Naive thymus-derived CD4-positive, alpha-beta T cell (primary cell): ENCODE measurements at regions not wholly inside any gene's neighbourhood (a gene's known extent, or its start where the extent isn't known, plus 50 kb on each side); places are given as distances from the start of the nearest gene placed in this dataset.
"Not testable (repeated sequence)": the region's sequence is repeated elsewhere in the genome, so short reads cannot be mapped to it uniquely, and the experiment has no call there.

Experiments
- ATAC-seq: fragments of 150-1000 bp; cut with Tn5 transposase; 2 replicates; pipeline ENCODE4 v1.10.0; 2021; ENCODE audit warnings: mild to moderate bottlenecking, moderate library complexity
- CTCF ChIA-PET: fragments of 350-600 bp; sonication (Branson Sonifier 250); formaldehyde crosslinking; loops from one replicate; lab custom pipeline; 2021; ENCODE audit warnings: antibody characterized with exemption; lab: Charles Lee
- POLR2A ChIA-PET: fragments of 350-600 bp; sonication (Branson Sonifier 250); formaldehyde crosslinking; loops from one replicate; lab custom pipeline; 2021; ENCODE audit warnings: antibody characterized with exemption, inconsistent platforms; lab: Charles Lee
- DNase-seq, 9 donors: peaks; one replicate each; pipeline versions ENCODE4 v3.0.0 to v3.0.0-alpha.2; 2020 to 2022; ENCODE audit warnings: mixed read lengths in 1 of 9
- H3K27ac ChIP-seq: one replicate; pipeline ENCODE4 v1.7.0; 2013; ENCODE audit warnings: mild to moderate bottlenecking, low read depth, low read length, moderate library complexity
- H3K27me3 ChIP-seq, 2 donors: one replicate each; pipeline ENCODE4 v1.7.0; 2013; ENCODE audit warnings: low read length in 2 of 2, mild to moderate bottlenecking in 2 of 2, moderate library complexity in 2 of 2; ENCODE audit not compliant: control insufficient read depth in 2 of 2, insufficient read depth in 2 of 2
- H3K36me3 ChIP-seq, 3 experiments: 1 replicate in 2 of 3; 2 replicates in 1 of 3; pipeline ENCODE4 v1.7.0; 2013; ENCODE audit warnings: low read length in 3 of 3, mild to moderate bottlenecking in 3 of 3, moderate library complexity in 1 of 3; ENCODE audit not compliant: insufficient read depth in 3 of 3, control insufficient read depth in 2 of 3
- H3K4me1 ChIP-seq, 2 donors: one replicate each; pipeline ENCODE4 v1.7.0; 2013; ENCODE audit warnings: low read length in 2 of 2, mild to moderate bottlenecking in 2 of 2, moderate library complexity in 1 of 2; ENCODE audit not compliant: control insufficient read depth in 2 of 2, insufficient read depth in 2 of 2
- H3K4me3 ChIP-seq: 2 replicates; pipeline ENCODE4 v1.7.0; 2013; ENCODE audit warnings: mild to moderate bottlenecking, low read length
- H3K9me3 ChIP-seq, 3 experiments: 1 replicate in 2 of 3; 2 replicates in 1 of 3; pipeline ENCODE4 v1.7.0; 2013; ENCODE audit warnings: low read length in 3 of 3; ENCODE audit not compliant: control insufficient read depth in 2 of 3
- H3K27ac Mint-ChIP-seq, 9 donors: one replicate each; pipeline ENCODE4 v1.8.0; 2020 to 2022; ENCODE audit warnings: mixed read lengths in 9 of 9, mild to moderate bottlenecking in 8 of 9, moderate library complexity in 5 of 9, inconsistent platforms in 2 of 9
- H3K27me3 Mint-ChIP-seq, 5 donors: one replicate each; pipeline ENCODE4 v1.8.0; 2021 to 2022; ENCODE audit warnings: mixed read lengths in 5 of 5, mild to moderate bottlenecking in 1 of 5
- H3K36me3 Mint-ChIP-seq, 5 donors: one replicate each; pipeline ENCODE4 v1.8.0; 2020 to 2022; ENCODE audit warnings: mixed read lengths in 5 of 5, mild to moderate bottlenecking in 3 of 5, inconsistent platforms in 1 of 5
- H3K4me1 Mint-ChIP-seq, 7 donors: one replicate each; pipeline ENCODE4 v1.8.0; 2020 to 2022; ENCODE audit warnings: mixed read lengths in 7 of 7, mild to moderate bottlenecking in 3 of 7, inconsistent platforms in 1 of 7
- H3K4me3 Mint-ChIP-seq, 10 donors: one replicate each; pipeline ENCODE4 v1.8.0; 2020 to 2022; ENCODE audit warnings: mild to moderate bottlenecking in 10 of 10, mixed read lengths in 10 of 10, moderate library complexity in 6 of 10, inconsistent platforms in 2 of 10
- H3K9me3 Mint-ChIP-seq, 11 donors: one replicate each; pipeline ENCODE4 v1.8.0; 2020 to 2022; ENCODE audit warnings: mixed read lengths in 11 of 11, mild to moderate bottlenecking in 4 of 11, inconsistent platforms in 1 of 11, moderate library complexity in 1 of 11
- intact Hi-C, 2 donors: fragments of 100-400 bp; cut with micrococcal nuclease; formaldehyde crosslinking; loops; one replicate each; pipeline ENCODE4 v1.15.1; 2023

DNA sequence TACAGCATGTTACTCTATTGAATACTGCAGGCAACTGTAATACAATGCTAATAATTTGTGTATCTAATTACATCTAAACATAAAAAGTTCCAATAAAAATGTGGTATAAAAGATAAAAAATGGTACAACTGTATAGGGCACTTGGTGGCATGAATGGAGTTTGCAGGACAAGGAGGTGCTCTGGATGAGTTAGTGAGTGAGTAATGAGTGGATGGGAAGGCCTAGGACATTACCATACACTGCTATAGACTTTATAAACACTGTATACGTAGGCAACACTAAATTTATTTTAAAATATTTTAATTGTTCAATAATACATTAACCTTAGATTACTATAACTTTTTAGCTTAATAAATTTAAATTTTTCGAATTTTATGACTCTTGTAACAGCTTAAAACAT, 579.6 kb upstream of the MAN1A1 start:
- no peak overlapping the region for H3K4me3 ChIP-seq
- H3K4me3 Mint-ChIP-seq, result no peak overlapping the region
- POLR2A ChIA-PET, result no interaction called here

DNA sequence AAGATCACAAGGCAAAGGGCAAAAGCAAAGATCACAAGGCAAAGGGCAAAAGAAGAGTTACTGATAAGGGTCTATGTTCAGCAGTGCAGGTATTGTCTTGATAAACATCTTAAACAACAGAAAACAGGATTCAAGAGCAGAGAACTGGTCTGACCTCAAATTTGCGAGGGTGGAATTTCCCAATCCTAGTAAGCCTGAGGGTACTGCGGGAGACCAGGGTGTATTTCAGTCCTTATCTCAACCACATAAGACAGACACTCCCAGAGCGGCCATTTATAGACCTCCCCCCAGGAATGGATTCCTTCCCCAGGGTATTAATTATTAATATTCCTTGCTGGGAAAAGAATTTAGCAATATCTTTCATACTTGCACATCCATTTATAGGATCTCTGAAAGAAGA, 575.3 kb upstream of the MAN1A1 start:
- ATAC-seq, H3K4me1 Mint-ChIP-seq, intact Hi-C loops, POLR2A ChIA-PET, H3K27me3 Mint-ChIP-seq, DNase-seq, H3K27me3 ChIP-seq, H3K4me1 ChIP-seq, H3K4me3 Mint-ChIP-seq, H3K27ac ChIP-seq, H3K36me3 ChIP-seq, H3K27ac Mint-ChIP-seq, H3K4me3 ChIP-seq, CTCF ChIA-PET: not testable (repeated sequence)
- peaks cover 0 to 30% (median 0%) of the 10 kb centered on the region in 3 experiments for H3K9me3 ChIP-seq
- Mint-ChIP-seq H3K9me3 (peaks cover 19 to 79% (median 39%) of the 10 kb centered on the region in 11 donors), H3K36me3 (peaks cover 0 to 19% (median 4%) of the 10 kb centered on the region in 5 donors)

More for the DNA sequence above, 579.6 kb upstream of the MAN1A1 start:
- H3K9me3 ChIP-seq, result peaks cover 0 to 16% (median 0%) of the 10 kb centered on the region in 3 experiments
- no peaks in the 10 kb centered on the region for H3K27me3 Mint-ChIP-seq
- intact Hi-C loops, result no loop called here
- CTCF ChIA-PET, result no interaction called here
- DNase-seq, result no peak
- peaks cover 0 to 16% (median 4%) of the 10 kb centered on the region in 5 donors for H3K36me3 Mint-ChIP-seq
- no peak for ATAC-seq
- no peaks in the 10 kb centered on the region for H3K4me1 ChIP-seq
- no peaks in the 10 kb centered on the region for H3K36me3 ChIP-seq
- H3K27me3 ChIP-seq, result no peaks in the 10 kb centered on the region
- H3K9me3 Mint-ChIP-seq, result peaks cover 13 to 36% (median 18%) of the 10 kb centered on the region in 11 donors
- no peaks in the 10 kb centered on the region for H3K4me1 Mint-ChIP-seq
- no peak overlapping the region for H3K27ac ChIP-seq
- no peak overlapping the region for H3K27ac Mint-ChIP-seq

DNA sequence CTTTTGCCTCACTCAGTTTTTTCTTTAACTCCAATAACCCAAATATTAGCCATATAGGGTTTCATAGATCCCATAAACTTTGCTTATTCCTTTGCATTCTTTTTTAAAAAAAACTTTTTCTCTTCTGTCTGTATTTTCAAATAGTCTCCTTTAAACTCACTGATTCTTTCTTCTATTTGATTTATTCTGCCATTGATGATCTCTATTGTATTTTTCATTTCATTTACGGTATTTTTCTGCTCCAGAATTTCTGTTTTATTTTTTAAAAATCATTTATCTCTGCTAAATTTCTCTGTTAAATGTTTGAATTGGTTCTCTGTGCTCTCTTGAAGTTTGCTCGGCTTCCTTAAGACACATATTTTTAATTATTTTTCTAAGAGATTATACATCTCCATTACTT, 573.3 kb upstream of the MAN1A1 start:
- Histone ChIP-seq H3K36me3 (no peaks in the 10 kb centered on the region), H3K9me3 (peaks cover 0 to 30% (median 0%) of the 10 kb centered on the region in 3 experiments), H3K4me1 (no peaks in the 10 kb centered on the region), H3K27me3 (no peaks in the 10 kb centered on the region), H3K4me3 (no peak overlapping the region), H3K27ac (no peak overlapping the region)
- ATAC-seq (no peak), DNase-seq (no peak)
- CTCF ChIA-PET, result no interaction called here
- Mint-ChIP-seq H3K36me3 (peaks cover 0 to 19% (median 4%) of the 10 kb centered on the region in 5 donors), H3K9me3 (peaks cover 18 to 77% (median 40%) of the 10 kb centered on the region in 11 donors), H3K27me3 (no peaks in the 10 kb centered on the region), H3K4me1 (no peaks in the 10 kb centered on the region), H3K4me3 (no peak overlapping the region), H3K27ac (no peak overlapping the region)
- POLR2A ChIA-PET, result no interaction called here
- intact Hi-C loops, result no loop called here

DNA sequence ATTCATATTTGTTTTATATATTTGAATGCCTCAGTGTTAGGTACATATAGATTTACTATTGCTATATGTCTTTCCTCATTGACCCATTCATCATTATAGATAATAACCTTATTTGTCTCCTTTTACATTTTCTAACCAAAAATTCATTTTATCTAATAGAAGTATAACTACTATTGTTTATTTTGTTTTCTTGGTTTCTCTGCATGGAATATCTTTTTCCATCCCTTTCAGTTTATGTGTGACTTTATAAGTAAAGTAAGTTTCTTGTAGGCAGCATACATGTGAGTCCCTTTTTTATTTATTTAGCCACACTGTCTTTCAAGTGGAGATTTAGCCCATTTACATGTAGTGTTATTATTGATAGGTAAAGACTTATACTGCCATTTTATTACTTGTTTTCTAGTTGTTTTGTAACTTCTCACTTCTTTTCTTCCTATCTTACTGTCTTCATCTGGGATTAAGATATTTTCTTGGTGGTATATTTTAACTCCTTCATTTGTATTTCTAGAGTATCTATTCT, 572.0 kb upstream of the MAN1A1 start:
- Mint-ChIP-seq H3K36me3 (peaks cover 0 to 19% (median 4%) of the 10 kb centered on the region in 5 donors), H3K9me3 (peaks cover 13 to 68% (median 40%) of the 10 kb centered on the region in 11 donors), H3K4me1 (no peaks in the 10 kb centered on the region), H3K27ac (no peak overlapping the region), H3K4me3 (no peak overlapping the region), H3K27me3 (no peaks in the 10 kb centered on the region)
- no peaks in the 10 kb centered on the region for H3K27me3 ChIP-seq
- no peak overlapping the region for H3K4me3 ChIP-seq
- ATAC-seq, result no peak
- intact Hi-C loops, result no loop called here
- H3K4me1 ChIP-seq, result no peaks in the 10 kb centered on the region
- no peak overlapping the region for H3K27ac ChIP-seq
- H3K9me3 ChIP-seq, result peaks cover 0 to 28% (median 0%) of the 10 kb centered on the region in 3 experiments
- no peaks in the 10 kb centered on the region for H3K36me3 ChIP-seq
- CTCF ChIA-PET, result no interaction called here
- POLR2A ChIA-PET, result no interaction called here
- no peak for DNase-seq

- ChIA-PET CTCF (no interaction called here), POLR2A (no interaction called here)
- Histone ChIP-seq H3K4me3 (no peak overlapping the region), H3K9me3 (no peaks in the 10 kb centered on the region), H3K4me1 (no peaks in the 10 kb centered on the region), H3K27me3 (no peaks in the 10 kb centered on the region), H3K36me3 (no peaks in the 10 kb centered on the region), H3K27ac (no peak overlapping the region)
- Mint-ChIP-seq H3K4me3 (no peak overlapping the region), H3K27me3 (no peaks in the 10 kb centered on the region), H3K36me3 (peaks cover 0 to 4% (median 0%) of the 10 kb centered on the region in 5 donors), H3K4me1 (no peaks in the 10 kb centered on the region), H3K27ac (no peak overlapping the region), H3K9me3 (peaks cover 0 to 24% (median 16%) of the 10 kb centered on the region in 11 donors)
- ATAC-seq (no peak), DNase-seq (no peak)
- intact Hi-C loops, result no loop called here
These were observed 567.6 kb upstream of the MAN1A1 start for GRCh38 chr6:119917186-119917585.

GRCh38 chr6:119915971-119916370, 566.4 kb upstream of the MAN1A1 start:
- H3K4me3 Mint-ChIP-seq, result no peak overlapping the region
- intact Hi-C loops, result no loop called here
- no peaks in the 10 kb centered on the region for H3K4me1 Mint-ChIP-seq
- no peaks in the 10 kb centered on the region for H3K36me3 Mint-ChIP-seq
- ATAC-seq (no peak), DNase-seq (no peak)
- Histone ChIP-seq H3K4me3 (no peak overlapping the region), H3K9me3 (no peaks in the 10 kb centered on the region), H3K27me3 (no peaks in the 10 kb centered on the region), H3K27ac (no peak overlapping the region), H3K36me3 (no peaks in the 10 kb centered on the region), H3K4me1 (no peaks in the 10 kb centered on the region)
- H3K27ac Mint-ChIP-seq, result no peak overlapping the region
- ChIA-PET POLR2A (no interaction called here), CTCF (no interaction called here)
- H3K27me3 Mint-ChIP-seq, result no peaks in the 10 kb centered on the region
- peaks cover 0 to 13% (median 6%) of the 10 kb centered on the region in 11 donors for H3K9me3 Mint-ChIP-seq

DNA sequence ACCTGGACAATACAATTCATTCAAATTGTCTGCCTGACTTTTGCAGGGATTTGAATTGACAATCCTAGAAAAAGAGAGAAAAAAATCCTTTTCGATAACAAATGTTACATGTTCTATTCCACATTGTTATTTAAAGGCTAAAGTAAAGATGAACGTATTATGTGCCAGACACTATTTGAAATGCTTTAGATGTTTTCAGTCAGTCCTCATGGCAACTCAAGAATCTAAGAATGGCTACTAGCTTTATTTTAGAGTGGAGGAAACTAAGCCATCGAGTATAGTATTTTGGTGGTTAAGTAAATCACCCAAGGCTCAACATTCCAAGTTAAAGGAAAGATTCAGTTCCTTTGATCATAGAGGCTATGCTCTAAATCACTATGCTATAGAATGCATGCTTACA, 558.6 kb upstream of the MAN1A1 start:
- H3K4me3 ChIP-seq, result no peak overlapping the region
- H3K36me3 ChIP-seq, result no peaks in the 10 kb centered on the region
- no peaks in the 10 kb centered on the region for H3K27me3 ChIP-seq
- intact Hi-C loops, result no loop called here
- Mint-ChIP-seq H3K36me3 (peaks cover 0 to 3% (median 0%) of the 10 kb centered on the region in 5 donors), H3K27me3 (no peaks in the 10 kb centered on the region), H3K4me1 (no peaks in the 10 kb centered on the region), H3K4me3 (no peak overlapping the region), H3K9me3 (peaks cover 0 to 3% (median 0%) of the 10 kb centered on the region in 11 donors), H3K27ac (no peak overlapping the region)
- no peak for ATAC-seq
- POLR2A ChIA-PET, result no interaction called here
- no peaks in the 10 kb centered on the region for H3K4me1 ChIP-seq
- CTCF ChIA-PET, result no interaction called here
- no peaks in the 10 kb centered on the region for H3K9me3 ChIP-seq
- H3K27ac ChIP-seq, result no peak overlapping the region
- no peak for DNase-seq
